Endothelial cell of umbilical vein (primary cell): ENCODE measurements at regions not wholly inside any gene's neighbourhood (a gene's known extent, or its start where the extent isn't known, plus 50 kb on each side); places are given as distances from the start of the nearest gene placed in this dataset.
"Not testable (repeated sequence)": the region's sequence is repeated elsewhere in the genome, so short reads cannot be mapped to it uniquely, and the experiment has no call there.

ENCODE experiments used
- EZH2 ChIP-seq: IDR thresholded peaks from 2 replicates; pipeline ENCODE4 v1.6.1; 2012; ENCODE audit warnings: borderline replicate concordance, low read depth, mild to moderate bottlenecking, moderate library complexity, low read length, inconsistent platforms; ENCODE audit not compliant: severe bottlenecking
- FOS ChIP-seq: IDR thresholded peaks from 2 replicates; pipeline ENCODE4 v1.6.1; 2011; ENCODE audit warnings: mild to moderate bottlenecking, low read length, moderate library complexity, borderline replicate concordance; ENCODE audit not compliant: insufficient read depth
- MYC ChIP-seq: IDR thresholded peaks from one replicate; pipeline ENCODE4 v1.6.1; 2011; ENCODE audit warnings: mild to moderate bottlenecking, low read depth, low read length
- POLR2A ChIP-seq: IDR thresholded peaks from 2 replicates; pipeline ENCODE4 v1.6.1; 2012; ENCODE audit warnings: low read depth, mild to moderate bottlenecking, control low read depth, low read length
- POLR2AphosphoS5 ChIP-seq: IDR thresholded peaks from 2 replicates; pipeline ENCODE4 v1.6.1; 2012; ENCODE audit warnings: low read depth, mild to moderate bottlenecking, control low read depth, low read length, moderate library complexity; ENCODE audit not compliant: insufficient read depth
- TF ChIP-seq, protein P1 (sequence below), 2 donors: IDR thresholded peaks; 1 replicate in 1 of 2; 2 replicates in 1 of 2; pipeline ENCODE4 v1.5.1; 2011; ENCODE audit warnings: low read length in 2 of 2, mild to moderate bottlenecking in 2 of 2, moderate library complexity in 2 of 2, control low read depth in 1 of 2, inconsistent platforms in 1 of 2, low read depth in 1 of 2; ENCODE audit not compliant: insufficient read depth in 1 of 2; ENCODE audit errors: extremely low read depth in 1 of 2
- TF ChIP-seq, protein P2 (sequence below): IDR thresholded peaks from 2 replicates; pipeline ENCODE4 v1.6.1; 2011; ENCODE audit not compliant: insufficient read depth, insufficient read length

DNA sequence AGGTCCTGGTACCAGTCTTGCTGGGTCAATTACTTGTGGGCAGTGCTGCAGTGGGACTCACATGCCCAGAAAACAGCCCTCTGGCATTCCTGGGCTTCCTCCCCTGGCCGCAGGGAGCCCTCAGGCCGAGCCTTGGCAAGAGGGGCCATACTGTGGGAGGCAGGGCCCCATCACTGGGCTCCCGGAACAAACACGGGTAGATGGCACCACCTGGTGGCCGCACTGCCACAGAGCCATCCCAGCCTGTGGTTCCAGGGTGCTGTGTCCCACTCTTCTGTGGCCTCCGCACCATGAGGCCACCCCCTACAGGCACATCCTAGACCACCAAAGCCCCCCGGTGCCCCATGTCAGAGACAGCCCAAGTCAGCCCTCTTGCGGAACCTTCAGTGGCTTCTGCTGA is 123.3 kb upstream of the ZSCAN2 start:
- TF ChIP-seq, protein P1, sequence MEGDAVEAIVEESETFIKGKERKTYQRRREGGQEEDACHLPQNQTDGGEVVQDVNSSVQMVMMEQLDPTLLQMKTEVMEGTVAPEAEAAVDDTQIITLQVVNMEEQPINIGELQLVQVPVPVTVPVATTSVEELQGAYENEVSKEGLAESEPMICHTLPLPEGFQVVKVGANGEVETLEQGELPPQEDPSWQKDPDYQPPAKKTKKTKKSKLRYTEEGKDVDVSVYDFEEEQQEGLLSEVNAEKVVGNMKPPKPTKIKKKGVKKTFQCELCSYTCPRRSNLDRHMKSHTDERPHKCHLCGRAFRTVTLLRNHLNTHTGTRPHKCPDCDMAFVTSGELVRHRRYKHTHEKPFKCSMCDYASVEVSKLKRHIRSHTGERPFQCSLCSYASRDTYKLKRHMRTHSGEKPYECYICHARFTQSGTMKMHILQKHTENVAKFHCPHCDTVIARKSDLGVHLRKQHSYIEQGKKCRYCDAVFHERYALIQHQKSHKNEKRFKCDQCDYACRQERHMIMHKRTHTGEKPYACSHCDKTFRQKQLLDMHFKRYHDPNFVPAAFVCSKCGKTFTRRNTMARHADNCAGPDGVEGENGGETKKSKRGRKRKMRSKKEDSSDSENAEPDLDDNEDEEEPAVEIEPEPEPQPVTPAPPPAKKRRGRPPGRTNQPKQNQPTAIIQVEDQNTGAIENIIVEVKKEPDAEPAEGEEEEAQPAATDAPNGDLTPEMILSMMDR (IDR thresholded peaks at IDR 0.05; ENCODE audit: extremely low read depth in 1 of 2, insufficient read depth in 1 of 2, low read depth in 1 of 2, low read length in 2 of 2), result not testable (repeated sequence)
- TF ChIP-seq MYC, EZH2, POLR2A, POLR2AphosphoS5, FOS: not testable (repeated sequence)
- TF ChIP-seq, protein P2, sequence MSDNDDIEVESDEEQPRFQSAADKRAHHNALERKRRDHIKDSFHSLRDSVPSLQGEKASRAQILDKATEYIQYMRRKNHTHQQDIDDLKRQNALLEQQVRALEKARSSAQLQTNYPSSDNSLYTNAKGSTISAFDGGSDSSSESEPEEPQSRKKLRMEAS, result not testable (repeated sequence)
